Activated naive CD4-positive, alpha-beta T cell treated with anti-CD3 and anti-CD28 coated beads, Interleukin-2, amount 50 U/mL, for 24 hours (primary cell): ENCODE measurements at regions not wholly inside any gene's neighbourhood (a gene's known extent, or its start where the extent isn't known, plus 50 kb on each side); places are given as distances from the start of the nearest gene placed in this dataset.

Experiments used
- H3K27ac Mint-ChIP-seq: one replicate; pipeline ENCODE4 v1.8.0; 2021; ENCODE audit warnings: mild to moderate bottlenecking, mixed read lengths
- H3K27me3 Mint-ChIP-seq: one replicate; pipeline ENCODE4 v1.8.0; 2021; ENCODE audit warnings: mixed read lengths
- H3K36me3 Mint-ChIP-seq: one replicate; pipeline ENCODE4 v1.8.0; 2021; ENCODE audit warnings: mixed read lengths
- H3K4me1 Mint-ChIP-seq: one replicate; pipeline ENCODE4 v1.8.0; 2021; ENCODE audit warnings: mixed read lengths
- H3K4me3 Mint-ChIP-seq: one replicate; pipeline ENCODE4 v1.8.0; 2021; ENCODE audit warnings: mild to moderate bottlenecking, mixed read lengths
- H3K9me3 Mint-ChIP-seq: one replicate; pipeline ENCODE4 v1.8.0; 2021; ENCODE audit warnings: mixed read lengths

GRCh38 chr3:135621184-135621920, 344.2 kb upstream of the PPP2R3A start:
- Mint-ChIP-seq H3K9me3 (peaks cover 3% of the 10 kb centered on the region), H3K36me3 (no peaks in the 10 kb centered on the region), H3K27ac (no peak overlapping the region), H3K4me3 (no peak overlapping the region), H3K4me1 (no peaks in the 10 kb centered on the region), H3K27me3 (no peaks in the 10 kb centered on the region)

GRCh38 chr3:135622215-135622614, 343.3 kb upstream of the PPP2R3A start:
- H3K9me3 Mint-ChIP-seq, result peaks cover 2% of the 10 kb centered on the region
- H3K27ac Mint-ChIP-seq, result no peak overlapping the region
- no peaks in the 10 kb centered on the region for H3K36me3 Mint-ChIP-seq

GRCh38 chr3:135622656-135623055, 342.9 kb upstream of the PPP2R3A start:
- Mint-ChIP-seq H3K9me3 (no peaks in the 10 kb centered on the region), H3K27me3 (no peaks in the 10 kb centered on the region), H3K4me3 (no peak overlapping the region), H3K27ac (no peak overlapping the region), H3K36me3 (no peaks in the 10 kb centered on the region), H3K4me1 (no peaks in the 10 kb centered on the region)

More at GRCh38 chr3:135622215-135622614, 343.3 kb upstream of the PPP2R3A start:
- Mint-ChIP-seq H3K4me1 (no peaks in the 10 kb centered on the region), H3K4me3 (no peak overlapping the region), H3K27me3 (no peaks in the 10 kb centered on the region)

- Mint-ChIP-seq H3K27me3 (no peaks in the 10 kb centered on the region), H3K4me1 (no peaks in the 10 kb centered on the region), H3K27ac (no peak overlapping the region), H3K4me3 (no peak overlapping the region), H3K9me3 (no peaks in the 10 kb centered on the region), H3K36me3 (no peaks in the 10 kb centered on the region)
Measured at GRCh38 chr3:135623558-135623957, 342.0 kb upstream of the PPP2R3A start.

- H3K27ac Mint-ChIP-seq, result no peak overlapping the region
- no peak overlapping the region for H3K4me3 Mint-ChIP-seq
- no peaks in the 10 kb centered on the region for H3K4me1 Mint-ChIP-seq
- no peaks in the 10 kb centered on the region for H3K9me3 Mint-ChIP-seq
- no peaks in the 10 kb centered on the region for H3K36me3 Mint-ChIP-seq
- peaks cover 1% of the 10 kb centered on the region for H3K27me3 Mint-ChIP-seq
Measured at GRCh38 chr3:135627057-135627456, 338.5 kb upstream of the PPP2R3A start.

GRCh38 chr3:135629701-135630408, 335.7 kb upstream of the PPP2R3A start:
- Mint-ChIP-seq H3K9me3 (peaks cover 5% of the 10 kb centered on the region), H3K4me3 (no peak overlapping the region), H3K27me3 (peaks cover 1% of the 10 kb centered on the region), H3K4me1 (no peaks in the 10 kb centered on the region), H3K27ac (no peak overlapping the region), H3K36me3 (no peaks in the 10 kb centered on the region)

- H3K36me3 Mint-ChIP-seq, result no peaks in the 10 kb centered on the region
- H3K9me3 Mint-ChIP-seq, result peaks cover 6% of the 10 kb centered on the region
- H3K27me3 Mint-ChIP-seq, result peaks cover 1% of the 10 kb centered on the region
- no peaks in the 10 kb centered on the region for H3K4me1 Mint-ChIP-seq
- H3K4me3 Mint-ChIP-seq, result no peak overlapping the region
- no peak overlapping the region for H3K27ac Mint-ChIP-seq
Measured at GRCh38 chr3:135632556-135633065, 332.9 kb upstream of the PPP2R3A start.

GRCh38 chr3:135633078-135633477, 332.4 kb upstream of the PPP2R3A start:
- Mint-ChIP-seq H3K9me3 (peaks cover 6% of the 10 kb centered on the region), H3K4me3 (no peak overlapping the region), H3K4me1 (no peaks in the 10 kb centered on the region), H3K36me3 (no peaks in the 10 kb centered on the region), H3K27ac (no peak overlapping the region), H3K27me3 (peaks cover 1% of the 10 kb centered on the region)

GRCh38 chr3:135636596-135636995, 328.9 kb upstream of the PPP2R3A start:
- Mint-ChIP-seq H3K27ac (no peak overlapping the region), H3K36me3 (no peaks in the 10 kb centered on the region), H3K9me3 (peaks cover 10% of the 10 kb centered on the region)

GRCh38 chr3:135637013-135637412, 328.5 kb upstream of the PPP2R3A start:
- Mint-ChIP-seq H3K4me1 (no peaks in the 10 kb centered on the region), H3K27ac (no peak overlapping the region), H3K4me3 (no peak overlapping the region), H3K9me3 (peaks cover 10% of the 10 kb centered on the region), H3K36me3 (no peaks in the 10 kb centered on the region), H3K27me3 (no peaks in the 10 kb centered on the region)

More at GRCh38 chr3:135636596-135636995, 328.9 kb upstream of the PPP2R3A start:
- no peak overlapping the region for H3K4me3 Mint-ChIP-seq
- no peaks in the 10 kb centered on the region for H3K4me1 Mint-ChIP-seq
- H3K27me3 Mint-ChIP-seq, result no peaks in the 10 kb centered on the region

GRCh38 chr3:135641761-135642160, 323.8 kb upstream of the PPP2R3A start:
- H3K4me1 Mint-ChIP-seq, result no peaks in the 10 kb centered on the region
- no peak overlapping the region for H3K27ac Mint-ChIP-seq
- H3K27me3 Mint-ChIP-seq, result no peaks in the 10 kb centered on the region
- no peaks in the 10 kb centered on the region for H3K36me3 Mint-ChIP-seq
- peaks cover 5% of the 10 kb centered on the region for H3K9me3 Mint-ChIP-seq
- no peak overlapping the region for H3K4me3 Mint-ChIP-seq

- H3K4me3 Mint-ChIP-seq, result no peak overlapping the region
- H3K36me3 Mint-ChIP-seq, result no peaks in the 10 kb centered on the region
- H3K4me1 Mint-ChIP-seq, result no peaks in the 10 kb centered on the region
- no peaks in the 10 kb centered on the region for H3K9me3 Mint-ChIP-seq
- H3K27ac Mint-ChIP-seq, result no peak overlapping the region
- H3K27me3 Mint-ChIP-seq, result no peaks in the 10 kb centered on the region
Measured at GRCh38 chr3:135645541-135645940, 320.0 kb upstream of the PPP2R3A start.

GRCh38 chr3:135646873-135647272, 318.7 kb upstream of the PPP2R3A start:
- Mint-ChIP-seq H3K9me3 (no peaks in the 10 kb centered on the region), H3K4me3 (no peak overlapping the region), H3K36me3 (no peaks in the 10 kb centered on the region), H3K4me1 (no peaks in the 10 kb centered on the region), H3K27ac (no peak overlapping the region), H3K27me3 (no peaks in the 10 kb centered on the region)

- Mint-ChIP-seq H3K9me3 (peaks cover 5% of the 10 kb centered on the region), H3K36me3 (no peaks in the 10 kb centered on the region), H3K4me1 (no peaks in the 10 kb centered on the region), H3K4me3 (no peak overlapping the region), H3K27me3 (peaks cover 1% of the 10 kb centered on the region), H3K27ac (no peak overlapping the region)
Measured at GRCh38 chr3:135649361-135649760, 316.2 kb upstream of the PPP2R3A start.

- Mint-ChIP-seq H3K4me3 (no peak overlapping the region), H3K4me1 (no peaks in the 10 kb centered on the region), H3K27me3 (peaks cover 1% of the 10 kb centered on the region), H3K27ac (no peak overlapping the region), H3K9me3 (peaks cover 5% of the 10 kb centered on the region), H3K36me3 (no peaks in the 10 kb centered on the region)
Measured at GRCh38 chr3:135650309-135650708, 315.2 kb upstream of the PPP2R3A start.

- Mint-ChIP-seq H3K4me1 (no peaks in the 10 kb centered on the region), H3K9me3 (peaks cover 8% of the 10 kb centered on the region), H3K4me3 (no peak overlapping the region), H3K27me3 (peaks cover 1% of the 10 kb centered on the region), H3K27ac (no peak overlapping the region), H3K36me3 (no peaks in the 10 kb centered on the region)
Measured at GRCh38 chr3:135652388-135652787, 313.1 kb upstream of the PPP2R3A start.
